IPS DF 19.7 (cell line): ENCODE measurements at regions not wholly inside any gene's neighbourhood (a gene's known extent, or its start where the extent isn't known, plus 50 kb on each side); places are given as distances from the start of the nearest gene placed in this dataset.

Source experiments
- DNase-seq: peaks from one replicate; pipeline ENCODE4 v3.0.0-alpha.2; 2013; ENCODE audit warnings: low read depth, low spot score

GRCh38 chr5:69019668-69020375, 74.0 kb upstream of the SLC30A5 start:
- DNase-seq = no peak

DNA sequence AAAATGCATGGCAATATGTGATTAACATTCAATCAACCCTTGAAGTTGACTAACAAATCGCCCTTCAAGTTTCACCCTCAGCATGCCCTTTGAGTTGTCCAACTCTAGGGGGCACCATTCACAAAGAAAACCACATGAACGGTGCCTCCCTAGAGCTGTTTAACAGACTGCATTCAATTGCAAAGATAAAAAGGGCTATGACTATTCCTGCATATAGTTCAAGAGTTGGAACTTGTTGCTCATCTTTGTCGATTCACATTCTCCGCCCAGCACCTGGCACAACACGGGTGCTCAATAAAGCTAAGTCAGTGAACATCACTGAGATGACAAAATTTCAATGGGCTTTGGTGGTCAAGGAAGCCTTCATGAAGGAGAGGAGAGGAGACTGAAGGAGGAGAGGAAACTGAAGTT, 69.6 kb upstream of the SLC30A5 start:
- DNase-seq = no peak

- no peak for DNase-seq
Observed at GRCh38 chr5:69029292-69029691, 64.5 kb upstream of the SLC30A5 start.

DNA sequence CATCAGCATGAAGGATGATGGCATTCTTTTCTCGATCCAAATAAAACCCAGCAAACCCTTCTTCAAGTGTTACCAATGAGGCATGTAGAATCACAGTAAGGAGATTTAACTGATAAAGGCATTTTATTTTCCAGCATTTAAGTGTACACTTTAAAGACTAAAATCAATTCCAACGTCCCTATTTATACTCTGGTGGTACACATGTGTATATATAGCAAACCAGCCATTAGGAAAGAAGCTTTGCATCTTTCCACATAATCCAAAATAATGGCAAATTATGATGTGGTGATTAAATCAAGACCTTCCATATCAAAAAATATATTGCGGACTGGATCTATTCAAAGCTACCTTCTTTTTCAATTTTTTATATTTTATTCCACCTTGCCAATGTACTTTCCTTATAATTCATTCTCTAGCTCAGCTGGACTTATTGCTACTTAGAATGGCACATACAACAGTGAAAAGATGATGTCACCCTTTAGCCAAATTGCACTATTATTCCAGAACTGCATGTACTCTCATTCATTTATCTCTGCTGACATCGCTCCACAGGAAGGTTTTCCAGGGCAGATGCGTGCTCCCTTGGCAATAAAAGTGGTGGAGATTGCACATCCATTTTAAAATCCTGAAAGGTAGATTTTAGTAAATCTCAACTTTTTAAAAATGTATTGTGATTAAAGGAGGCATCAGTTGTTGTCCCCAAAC, 63.3 kb upstream of the SLC30A5 start:
- no peak for DNase-seq

DNA sequence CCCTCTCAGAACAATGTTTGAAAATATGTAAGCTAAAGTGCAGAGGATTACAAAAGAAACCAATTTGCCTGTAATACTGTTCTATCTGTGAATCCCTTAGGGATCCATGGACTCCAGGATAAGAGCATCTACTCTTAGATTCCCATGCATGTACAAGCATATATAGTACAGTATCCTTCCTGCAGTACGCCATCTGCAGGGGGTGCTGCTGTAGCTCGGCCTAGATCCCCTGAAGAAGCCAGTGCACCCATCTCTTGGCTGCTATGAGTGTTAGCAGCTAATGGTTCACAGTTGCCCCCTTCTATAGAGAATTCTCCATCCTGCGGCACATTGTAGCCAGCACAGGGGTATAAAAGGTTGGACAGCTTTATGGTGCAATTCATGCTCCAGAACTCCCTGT, 61.8 kb upstream of the SLC30A5 start:
- no peak for DNase-seq

GRCh38 chr5:69033690-69034089, 60.1 kb upstream of the SLC30A5 start:
- no peak for DNase-seq

- no peak for DNase-seq
Observed at GRCh38 chr5:69034898-69035297, 58.9 kb upstream of the SLC30A5 start.

- no peak for DNase-seq
Observed at GRCh38 chr5:69035665-69036064, 58.1 kb upstream of the SLC30A5 start.

DNA sequence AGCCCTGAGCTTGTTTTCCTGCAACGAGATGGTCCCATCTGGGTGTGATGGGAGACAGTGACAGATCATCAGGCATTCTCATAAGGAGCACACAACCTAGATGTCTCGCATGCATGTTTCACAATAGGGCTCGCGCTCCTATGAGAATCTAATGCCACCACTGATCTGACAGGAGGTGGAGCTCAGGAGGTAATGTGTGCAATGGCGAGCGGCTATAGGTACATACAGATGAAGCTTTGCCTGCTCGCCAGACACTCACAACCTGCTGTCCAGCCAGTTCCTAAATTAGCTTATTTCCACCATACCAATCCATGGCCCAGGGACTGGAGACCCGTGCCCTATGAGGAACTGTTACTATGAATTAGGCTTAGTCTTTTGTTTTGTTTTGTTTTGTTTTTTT, 55.3 kb upstream of the SLC30A5 start:
- DNase-seq = no peak

GRCh38 chr5:69039829-69040228, 54.0 kb upstream of the SLC30A5 start:
- DNase-seq = no peak

- DNase-seq = no peak
Observed at GRCh38 chr5:69042500-69042899, 51.3 kb upstream of the SLC30A5 start.

DNA sequence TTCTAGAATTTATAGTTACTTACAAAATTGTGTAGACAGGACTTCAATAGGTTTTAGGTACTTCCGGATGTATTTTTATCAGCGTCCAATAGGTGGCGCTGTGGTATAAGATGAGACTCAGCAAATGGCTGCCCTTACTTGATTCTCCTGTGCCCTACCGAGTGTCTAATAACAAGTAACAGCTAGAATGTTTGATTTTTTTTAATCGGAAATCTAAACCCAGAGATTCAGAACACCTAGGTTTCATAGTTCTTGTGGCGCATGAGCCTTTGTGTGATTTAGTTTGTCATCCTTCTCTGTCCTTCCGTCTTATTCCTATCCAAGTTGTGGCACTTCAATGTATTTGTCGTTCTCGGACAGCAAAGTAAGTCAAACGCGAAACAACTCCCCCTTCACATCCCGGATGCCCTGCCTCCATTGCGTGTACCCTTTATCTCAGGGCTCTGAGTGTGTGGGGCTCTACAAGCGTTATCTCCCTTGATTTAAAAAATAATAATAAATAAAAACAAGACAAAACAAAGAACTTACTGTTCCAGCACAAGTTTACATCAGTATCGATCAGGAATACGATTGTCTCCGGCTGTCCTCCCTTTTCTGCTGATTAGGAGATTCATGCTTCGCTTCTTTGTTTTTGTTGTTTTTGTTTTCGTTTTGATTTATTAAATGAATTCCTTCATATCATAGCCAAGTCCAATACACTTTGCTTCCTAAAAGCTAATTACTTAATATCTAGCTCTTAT, 50.7 kb upstream of the SLC30A5 start:
- peak; percentile 64 for DNase-seq

DNA sequence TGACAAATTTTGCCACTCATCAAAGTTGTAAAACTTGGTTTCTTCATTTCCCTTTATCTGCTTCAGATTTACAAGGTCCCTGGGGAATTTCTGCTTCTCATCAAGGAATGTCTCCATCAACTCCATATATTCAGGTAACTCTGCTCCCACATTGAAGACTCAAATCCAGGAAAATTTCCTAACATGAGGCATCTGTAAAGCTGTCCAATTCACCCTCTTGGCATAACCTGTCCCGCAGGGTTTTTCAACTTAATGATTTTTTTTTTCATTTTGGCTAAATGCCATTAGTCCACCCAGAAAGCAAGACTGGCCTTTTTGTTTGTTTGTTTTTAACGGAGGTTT, 50.2 kb upstream of the SLC30A5 start:
- no peak for DNase-seq
